Osteocyte (in vitro differentiated cells): ENCODE measurements at regions not wholly inside any gene's neighbourhood (a gene's known extent, or its start where the extent isn't known, plus 50 kb on each side); places are given as distances from the start of the nearest gene placed in this dataset.

Experiments
- DNase-seq: peaks from one replicate; pipeline ENCODE4 v3.0.0; 2021; ENCODE audit warnings: mixed read lengths; ENCODE audit not compliant: unreplicated experiment; ENCODE audit errors: extremely low spot score
- H3K27ac Mint-ChIP-seq: one replicate; pipeline ENCODE4 v1.8.0; 2021; ENCODE audit warnings: mild to moderate bottlenecking, mixed read lengths; ENCODE audit not compliant: unreplicated experiment
- H3K27me3 Mint-ChIP-seq: one replicate; pipeline ENCODE4 v1.8.0; 2021; ENCODE audit warnings: mixed read lengths; ENCODE audit not compliant: unreplicated experiment
- H3K36me3 Mint-ChIP-seq: one replicate; pipeline ENCODE4 v1.8.0; 2021; ENCODE audit warnings: mixed read lengths; ENCODE audit not compliant: unreplicated experiment
- H3K4me1 Mint-ChIP-seq: one replicate; pipeline ENCODE4 v1.8.0; 2021; ENCODE audit warnings: mixed read lengths; ENCODE audit not compliant: unreplicated experiment
- H3K4me3 Mint-ChIP-seq: one replicate; pipeline ENCODE4 v1.8.0; 2021; ENCODE audit warnings: mild to moderate bottlenecking, moderate library complexity, mixed read lengths; ENCODE audit not compliant: unreplicated experiment
- H3K9me3 Mint-ChIP-seq: one replicate; pipeline ENCODE4 v1.8.0; 2021; ENCODE audit warnings: mixed read lengths; ENCODE audit not compliant: unreplicated experiment
- CTCF ChIP-seq: fragments of 200-600 bp; sonication (generic); IDR thresholded peaks from 2 replicates; pipeline ENCODE4 v1.5.0; 2021; ENCODE audit warnings: antibody characterized with exemption, mild to moderate bottlenecking, moderate library complexity

GRCh38 chr2:59879700-59880131 lies 673.7 kb downstream of the BCL11A start:
- H3K9me3 Mint-ChIP-seq, result peaks cover 6% of the 10 kb centered on the region
- H3K27me3 Mint-ChIP-seq, result no peaks in the 10 kb centered on the region
- no peaks in the 10 kb centered on the region for H3K36me3 Mint-ChIP-seq
- DNase-seq, result no peak
- H3K4me1 Mint-ChIP-seq, result no peaks in the 10 kb centered on the region
- no peak for TF ChIP-seq CTCF
- no peak overlapping the region for H3K4me3 Mint-ChIP-seq
- no peak overlapping the region for H3K27ac Mint-ChIP-seq

GRCh38 chr2:59875836-59876235 lies 677.6 kb downstream of the BCL11A start:
- Mint-ChIP-seq H3K9me3 (peaks cover 6% of the 10 kb centered on the region), H3K4me1 (no peaks in the 10 kb centered on the region), H3K27me3 (no peaks in the 10 kb centered on the region), H3K36me3 (no peaks in the 10 kb centered on the region), H3K27ac (no peak overlapping the region), H3K4me3 (no peak overlapping the region)
- TF ChIP-seq CTCF, result no peak
- DNase-seq, result no peak

- Mint-ChIP-seq H3K27me3 (no peaks in the 10 kb centered on the region), H3K4me1 (no peaks in the 10 kb centered on the region), H3K36me3 (no peaks in the 10 kb centered on the region), H3K9me3 (peaks cover 6% of the 10 kb centered on the region), H3K4me3 (no peak overlapping the region), H3K27ac (no peak overlapping the region)
- DNase-seq, result no peak
- TF ChIP-seq CTCF, result no peak
Observed at GRCh38 chr2:59874971-59875755, 678.3 kb downstream of the BCL11A start.

- Mint-ChIP-seq H3K9me3 (peaks cover 6% of the 10 kb centered on the region), H3K36me3 (no peaks in the 10 kb centered on the region), H3K4me1 (no peaks in the 10 kb centered on the region), H3K27ac (no peak overlapping the region), H3K27me3 (no peaks in the 10 kb centered on the region), H3K4me3 (no peak overlapping the region)
- no peak for DNase-seq
- no peak for TF ChIP-seq CTCF
Observed at GRCh38 chr2:59874361-59874760, 679.1 kb downstream of the BCL11A start.

GRCh38 chr2:59871830-59872229 lies 681.6 kb downstream of the BCL11A start:
- Mint-ChIP-seq H3K4me1 (no peaks in the 10 kb centered on the region), H3K27ac (no peak overlapping the region), H3K36me3 (no peaks in the 10 kb centered on the region), H3K4me3 (no peak overlapping the region), H3K9me3 (peaks cover 6% of the 10 kb centered on the region), H3K27me3 (no peaks in the 10 kb centered on the region)
- TF ChIP-seq CTCF, result no peak
- DNase-seq, result no peak
